Endothelial cell of umbilical vein (primary cell): ENCODE measurements at regions not wholly inside any gene's neighbourhood (a gene's known extent, or its start where the extent isn't known, plus 50 kb on each side); places are given as distances from the start of the nearest gene placed in this dataset.

Experiments
- BruUV-seq: library from RNA; stranded (reverse); fragments of 400-500 nt; replicated peaks from 2 replicates; lab custom pipeline; 2021; lab: Mats Ljungman, UMichigan
- CTCF ChIA-PET: fragments of 300-600, 350-600 bp; sonication (Branson Sonifier 250); formaldehyde crosslinking; loops from one replicate; lab custom pipeline; 2021; ENCODE audit warnings: antibody characterized with exemption, inconsistent platforms; lab: Charles Lee
- POLR2A ChIA-PET: fragments of 300-600, 350-600 bp; sonication (Branson Sonifier 250); formaldehyde crosslinking; loops from one replicate; lab custom pipeline; 2021; ENCODE audit warnings: antibody characterized with exemption, inconsistent platforms; lab: Charles Lee
- DNase-seq: peaks from one replicate; pipeline ENCODE4 v3.0.0-alpha.2; 2011; ENCODE audit warnings: low read depth, low spot score
- FAIRE-seq: peaks from 2 replicates; lab custom pipeline; 2011; peaks lifted over from hg19 to GRCh38; lab: Jason Lieb, UNC
- H2AFZ ChIP-seq: 2 replicates; pipeline ENCODE4 v1.6.0; 2012; ENCODE audit warnings: low read depth, low read length, control low read depth, inconsistent platforms
- H3K27ac ChIP-seq: 2 replicates; pipeline ENCODE4 v1.5.1; 2011; ENCODE audit warnings: low read depth, mild to moderate bottlenecking, control low read depth, low read length, moderate library complexity; ENCODE audit not compliant: insufficient read depth
- H3K27me3 ChIP-seq, 2 experiments: 2 replicates each; pipeline versions ENCODE4 v1.6.0 to v1.6.1; 2011; ENCODE audit warnings: low read length in 2 of 2, mixed read lengths in 1 of 2; ENCODE audit not compliant: control insufficient read depth in 2 of 2, insufficient read depth in 2 of 2
- H3K36me3 ChIP-seq, 2 experiments: 2 replicates in 1 of 2; 3 replicates in 1 of 2; pipeline ENCODE4 v1.5.1; 2011; ENCODE audit warnings: low read length in 2 of 2, mild to moderate bottlenecking in 1 of 2, moderate library complexity in 1 of 2; ENCODE audit not compliant: control insufficient read depth in 2 of 2, insufficient read depth in 2 of 2; ENCODE audit errors: extremely low read depth in 1 of 2
- H3K4me1 ChIP-seq: 3 replicates; pipeline ENCODE4 v1.5.1; 2011; ENCODE audit warnings: mild to moderate bottlenecking, low read length; ENCODE audit not compliant: control insufficient read depth, insufficient read depth; ENCODE audit errors: extremely low read depth
- H3K4me2 ChIP-seq: 2 replicates; pipeline ENCODE4 v1.6.1; 2011; ENCODE audit warnings: low read length, control low read depth, mixed read lengths; ENCODE audit not compliant: insufficient read depth
- H3K4me3 ChIP-seq, 3 experiments: fragments of 200-600 bp in 1 of 3; sonication (generic), shearing (Covaris generic) in 1 of 3; replicated peaks in 1 of 3; 2 replicates each; pipeline ENCODE4 v1.5.1; 2011 to 2016; ENCODE audit warnings: control low read depth in 3 of 3, low read length in 3 of 3, mild to moderate bottlenecking in 2 of 3, inconsistent platforms in 1 of 3, low read depth in 1 of 3, moderate library complexity in 1 of 3; ENCODE audit not compliant: insufficient read depth in 1 of 3
- H3K79me2 ChIP-seq: 2 replicates; pipeline ENCODE4 v1.6.0; 2012; ENCODE audit warnings: low read length, inconsistent platforms; ENCODE audit not compliant: control insufficient read depth, insufficient read depth
- H3K9ac ChIP-seq: replicated peaks from 2 replicates; pipeline ENCODE3; 2011; ENCODE audit warnings: low read length, control low read depth; ENCODE audit not compliant: insufficient read depth; ENCODE audit errors: extremely low read depth
- H3K9me1 ChIP-seq: replicated peaks from 3 replicates; pipeline ENCODE4 v1.6.0; 2011; ENCODE audit warnings: mild to moderate bottlenecking, low read length; ENCODE audit not compliant: control insufficient read depth, insufficient read depth; ENCODE audit errors: extremely low read depth
- H3K9me3 ChIP-seq: replicated peaks from 2 replicates; pipeline ENCODE4 v1.5.1; 2012; ENCODE audit warnings: low read length, inconsistent platforms; ENCODE audit not compliant: control insufficient read depth, insufficient read depth
- H4K20me1 ChIP-seq: replicated peaks from 2 replicates; pipeline ENCODE3; 2011; ENCODE audit warnings: mild to moderate bottlenecking, low read length; ENCODE audit not compliant: control insufficient read depth, insufficient read depth; ENCODE audit errors: extremely low read depth
- EZH2 ChIP-seq: IDR thresholded peaks from 2 replicates; pipeline ENCODE4 v1.6.1; 2012; ENCODE audit warnings: borderline replicate concordance, low read depth, mild to moderate bottlenecking, moderate library complexity, low read length, inconsistent platforms; ENCODE audit not compliant: severe bottlenecking
- FOS ChIP-seq: IDR thresholded peaks from 2 replicates; pipeline ENCODE4 v1.6.1; 2011; ENCODE audit warnings: mild to moderate bottlenecking, low read length, moderate library complexity, borderline replicate concordance; ENCODE audit not compliant: insufficient read depth
- GATA2 ChIP-seq: IDR thresholded peaks from 2 replicates; pipeline ENCODE4 v1.7.0; 2011; ENCODE audit warnings: low read depth, mild to moderate bottlenecking, moderate library complexity, mixed read lengths, low read length; ENCODE audit not compliant: insufficient read length, insufficient read depth
- JUN ChIP-seq: IDR thresholded peaks from 2 replicates; pipeline ENCODE4 v1.6.1; 2011; ENCODE audit warnings: borderline replicate concordance, low read depth; ENCODE audit not compliant: insufficient read length, insufficient read depth
- MYC ChIP-seq: IDR thresholded peaks from one replicate; pipeline ENCODE4 v1.6.1; 2011; ENCODE audit warnings: mild to moderate bottlenecking, low read depth, low read length
- POLR2A ChIP-seq: IDR thresholded peaks from 2 replicates; pipeline ENCODE4 v1.6.1; 2012; ENCODE audit warnings: low read depth, mild to moderate bottlenecking, control low read depth, low read length
- POLR2AphosphoS5 ChIP-seq: IDR thresholded peaks from 2 replicates; pipeline ENCODE4 v1.6.1; 2012; ENCODE audit warnings: low read depth, mild to moderate bottlenecking, control low read depth, low read length, moderate library complexity; ENCODE audit not compliant: insufficient read depth
- dilution Hi-C: fragments of 300-500 bp; cut with MboI; formaldehyde crosslinking; loops from one replicate; pipeline ENCODE4 v1.15.0; 2019; ENCODE audit warnings: low sequenced_read_pairs; ENCODE audit not compliant: extremely low pct_ligation_motif_present
- intact Hi-C: fragments of 100-400 bp; cut with micrococcal nuclease; formaldehyde crosslinking; loops from one replicate; pipeline ENCODE4 v1.10.0; 2022
- TF ChIP-seq, protein P1 (sequence below): IDR thresholded peaks from 2 replicates; pipeline ENCODE4 v1.6.1; 2011; ENCODE audit not compliant: insufficient read depth, insufficient read length
- TF ChIP-seq, protein P2 (sequence below), 2 donors: IDR thresholded peaks; 1 replicate in 1 of 2; 2 replicates in 1 of 2; pipeline ENCODE4 v1.5.1; 2011; ENCODE audit warnings: low read length in 2 of 2, mild to moderate bottlenecking in 2 of 2, moderate library complexity in 2 of 2, control low read depth in 1 of 2, inconsistent platforms in 1 of 2, low read depth in 1 of 2; ENCODE audit not compliant: insufficient read depth in 1 of 2; ENCODE audit errors: extremely low read depth in 1 of 2

DNA sequence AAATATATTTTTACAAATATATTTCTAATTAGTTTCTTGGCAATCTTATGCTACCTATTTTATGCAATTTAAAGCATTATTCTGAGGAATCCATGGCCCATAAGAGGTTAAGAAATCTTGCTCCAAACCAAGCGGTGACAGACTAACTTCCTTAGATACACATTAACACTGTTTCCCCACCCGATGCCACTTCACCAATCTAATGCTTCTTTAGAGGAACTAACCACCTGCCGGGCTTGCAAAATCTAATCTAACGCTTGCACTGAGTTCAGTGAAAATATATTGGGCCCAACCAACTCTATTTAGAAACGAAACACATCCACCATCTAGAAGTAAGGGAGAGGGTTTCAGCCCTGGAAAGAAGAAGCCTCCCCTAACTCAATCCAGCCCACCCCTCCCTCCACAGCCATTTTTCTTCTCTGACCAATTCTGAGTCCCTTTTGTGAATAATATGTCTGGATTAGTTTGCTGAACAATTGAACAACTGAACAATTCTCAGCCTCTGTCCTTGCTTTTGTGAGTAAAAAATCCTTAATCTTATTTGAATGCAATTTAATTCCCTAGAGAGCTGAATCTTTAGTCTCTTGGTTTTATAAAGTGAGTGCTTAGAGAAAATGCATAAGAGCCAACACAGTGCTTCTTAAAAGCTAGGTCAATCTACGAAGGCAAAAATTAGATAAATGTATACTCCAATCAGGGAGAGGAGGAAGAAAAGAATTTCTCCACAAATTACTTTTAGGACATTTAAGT lies 150.4 kb upstream of the ADAMTS9 start:
- no peak overlapping the region for H3K9ac ChIP-seq
- H3K4me2 ChIP-seq: no peak overlapping the region
- CTCF ChIA-PET: interaction anchor here (1.2 to 1.3 kb wide), 2 partner anchors 70 to 122 kb away, joined by 3 read pairs; no protein-coding TSS in a partner anchor
- POLR2A ChIA-PET: no interaction called here
- no peaks in the 10 kb centered on the region for H3K79me2 ChIP-seq
- dilution Hi-C loops: no loop called here
- H3K27ac ChIP-seq: no peak overlapping the region
- H3K36me3 ChIP-seq: no peaks in the 10 kb centered on the region
- DNase-seq (no peak), FAIRE-seq (no peak)
- H3K9me3 ChIP-seq: no peaks in the 10 kb centered on the region
- H3K4me3 ChIP-seq: no peak overlapping the region
- no peak overlapping the region for H2AFZ ChIP-seq
- H3K4me1 ChIP-seq: no peaks in the 10 kb centered on the region
- BruUV-seq: no TSS peak
- no peaks in the 10 kb centered on the region for H4K20me1 ChIP-seq
- H3K9me1 ChIP-seq: no peaks in the 10 kb centered on the region
- TF ChIP-seq EZH2: no peak
- TF ChIP-seq, protein P1, sequence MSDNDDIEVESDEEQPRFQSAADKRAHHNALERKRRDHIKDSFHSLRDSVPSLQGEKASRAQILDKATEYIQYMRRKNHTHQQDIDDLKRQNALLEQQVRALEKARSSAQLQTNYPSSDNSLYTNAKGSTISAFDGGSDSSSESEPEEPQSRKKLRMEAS: no peak
- TF ChIP-seq, protein P2, sequence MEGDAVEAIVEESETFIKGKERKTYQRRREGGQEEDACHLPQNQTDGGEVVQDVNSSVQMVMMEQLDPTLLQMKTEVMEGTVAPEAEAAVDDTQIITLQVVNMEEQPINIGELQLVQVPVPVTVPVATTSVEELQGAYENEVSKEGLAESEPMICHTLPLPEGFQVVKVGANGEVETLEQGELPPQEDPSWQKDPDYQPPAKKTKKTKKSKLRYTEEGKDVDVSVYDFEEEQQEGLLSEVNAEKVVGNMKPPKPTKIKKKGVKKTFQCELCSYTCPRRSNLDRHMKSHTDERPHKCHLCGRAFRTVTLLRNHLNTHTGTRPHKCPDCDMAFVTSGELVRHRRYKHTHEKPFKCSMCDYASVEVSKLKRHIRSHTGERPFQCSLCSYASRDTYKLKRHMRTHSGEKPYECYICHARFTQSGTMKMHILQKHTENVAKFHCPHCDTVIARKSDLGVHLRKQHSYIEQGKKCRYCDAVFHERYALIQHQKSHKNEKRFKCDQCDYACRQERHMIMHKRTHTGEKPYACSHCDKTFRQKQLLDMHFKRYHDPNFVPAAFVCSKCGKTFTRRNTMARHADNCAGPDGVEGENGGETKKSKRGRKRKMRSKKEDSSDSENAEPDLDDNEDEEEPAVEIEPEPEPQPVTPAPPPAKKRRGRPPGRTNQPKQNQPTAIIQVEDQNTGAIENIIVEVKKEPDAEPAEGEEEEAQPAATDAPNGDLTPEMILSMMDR (IDR thresholded peaks at IDR 0.05; ENCODE audit: extremely low read depth in 1 of 2, insufficient read depth in 1 of 2, low read depth in 1 of 2, low read length in 2 of 2): no peak
- TF ChIP-seq POLR2A: no peak
- no peak for TF ChIP-seq JUN
- no peak for TF ChIP-seq POLR2AphosphoS5
- no peak for TF ChIP-seq FOS
- TF ChIP-seq MYC: no peak
- no peak for TF ChIP-seq GATA2
- intact Hi-C loops: no loop called here
- H3K27me3 ChIP-seq: no peaks in the 10 kb centered on the region
